Chondrocyte (in vitro differentiated cells): ENCODE measurements at regions not wholly inside any gene's neighbourhood (a gene's known extent, or its start where the extent isn't known, plus 50 kb on each side); places are given as distances from the start of the nearest gene placed in this dataset.

ENCODE experiments used
- DNase-seq: peaks from one replicate; pipeline ENCODE4 v3.0.0; 2021; ENCODE audit warnings: mixed read lengths, low spot score
- H3K27ac Mint-ChIP-seq: one replicate; pipeline ENCODE4 v1.8.0; 2021; ENCODE audit warnings: mild to moderate bottlenecking, moderate library complexity, mixed read lengths; ENCODE audit not compliant: unreplicated experiment
- H3K27me3 Mint-ChIP-seq: 2 replicates; pipeline ENCODE4 v1.8.0; 2021; ENCODE audit warnings: low read depth, mixed read lengths
- H3K36me3 Mint-ChIP-seq: 2 replicates; pipeline ENCODE4 v1.8.0; 2021; ENCODE audit warnings: low read depth, mixed read lengths
- H3K4me1 Mint-ChIP-seq: 2 replicates; pipeline ENCODE4 v1.8.0; 2021; ENCODE audit warnings: low read depth, mild to moderate bottlenecking, mixed read lengths
- H3K4me3 Mint-ChIP-seq: one replicate; pipeline ENCODE4 v1.8.0; 2021; ENCODE audit warnings: mild to moderate bottlenecking, moderate library complexity, mixed read lengths; ENCODE audit not compliant: unreplicated experiment
- H3K9me3 Mint-ChIP-seq: 2 replicates; pipeline ENCODE4 v1.8.0; 2021; ENCODE audit warnings: low read depth, mixed read lengths
- CTCF ChIP-seq: fragments of 200-600 bp; sonication (generic); IDR thresholded peaks from 2 replicates; pipeline ENCODE4 v1.5.0; 2021; ENCODE audit warnings: antibody characterized with exemption, mild to moderate bottlenecking, moderate library complexity

- Mint-ChIP-seq H3K27me3 (peaks cover 9% of the 10 kb centered on the region), H3K36me3 (no peaks in the 10 kb centered on the region), H3K4me3 (no peak overlapping the region), H3K9me3 (no peaks in the 10 kb centered on the region), H3K27ac (no peak overlapping the region), H3K4me1 (no peaks in the 10 kb centered on the region)
- no peak for TF ChIP-seq CTCF
- DNase-seq: no peak
Measured at GRCh38 chr2:53150146-53150545, 617.5 kb upstream of the CHAC2 start.

GRCh38 chr2:53148221-53148620 is 619.4 kb upstream of the CHAC2 start:
- no peaks in the 10 kb centered on the region for H3K9me3 Mint-ChIP-seq
- DNase-seq: no peak
- no peak for TF ChIP-seq CTCF
- H3K4me1 Mint-ChIP-seq: no peaks in the 10 kb centered on the region
- H3K36me3 Mint-ChIP-seq: no peaks in the 10 kb centered on the region
- H3K27me3 Mint-ChIP-seq: peaks cover 14% of the 10 kb centered on the region
- no peak overlapping the region for H3K27ac Mint-ChIP-seq
- H3K4me3 Mint-ChIP-seq: no peak overlapping the region

GRCh38 chr2:53131416-53131815 is 636.2 kb upstream of the CHAC2 start:
- DNase-seq: no peak
- no peak for TF ChIP-seq CTCF
- Mint-ChIP-seq H3K4me3 (no peak overlapping the region), H3K27me3 (peaks cover 15% of the 10 kb centered on the region), H3K36me3 (no peaks in the 10 kb centered on the region), H3K4me1 (peaks cover 6% of the 10 kb centered on the region), H3K27ac (no peak overlapping the region), H3K9me3 (no peaks in the 10 kb centered on the region)

GRCh38 chr2:53130441-53130943 is 637.1 kb upstream of the CHAC2 start:
- DNase-seq: no peak
- H3K36me3 Mint-ChIP-seq: peaks cover 1% of the 10 kb centered on the region
- peaks cover 19% of the 10 kb centered on the region for H3K27me3 Mint-ChIP-seq
- peaks cover 6% of the 10 kb centered on the region for H3K4me1 Mint-ChIP-seq
- no peak for TF ChIP-seq CTCF
- no peak overlapping the region for H3K4me3 Mint-ChIP-seq
- no peak overlapping the region for H3K27ac Mint-ChIP-seq
- no peaks in the 10 kb centered on the region for H3K9me3 Mint-ChIP-seq

GRCh38 chr2:53129851-53130250 is 637.8 kb upstream of the CHAC2 start:
- H3K36me3 Mint-ChIP-seq: peaks cover 1% of the 10 kb centered on the region
- no peak for TF ChIP-seq CTCF
- H3K4me1 Mint-ChIP-seq: peaks cover 6% of the 10 kb centered on the region
- no peak overlapping the region for H3K27ac Mint-ChIP-seq
- H3K9me3 Mint-ChIP-seq: no peaks in the 10 kb centered on the region
- no peak overlapping the region for H3K4me3 Mint-ChIP-seq
- no peak for DNase-seq
- peaks cover 25% of the 10 kb centered on the region for H3K27me3 Mint-ChIP-seq
